ENCODE measurements at regions not wholly inside any gene's neighbourhood (a gene's known extent, or its start where the extent isn't known, plus 50 kb on each side); places are given as distances from the start of the nearest gene placed in this dataset.

DNA sequence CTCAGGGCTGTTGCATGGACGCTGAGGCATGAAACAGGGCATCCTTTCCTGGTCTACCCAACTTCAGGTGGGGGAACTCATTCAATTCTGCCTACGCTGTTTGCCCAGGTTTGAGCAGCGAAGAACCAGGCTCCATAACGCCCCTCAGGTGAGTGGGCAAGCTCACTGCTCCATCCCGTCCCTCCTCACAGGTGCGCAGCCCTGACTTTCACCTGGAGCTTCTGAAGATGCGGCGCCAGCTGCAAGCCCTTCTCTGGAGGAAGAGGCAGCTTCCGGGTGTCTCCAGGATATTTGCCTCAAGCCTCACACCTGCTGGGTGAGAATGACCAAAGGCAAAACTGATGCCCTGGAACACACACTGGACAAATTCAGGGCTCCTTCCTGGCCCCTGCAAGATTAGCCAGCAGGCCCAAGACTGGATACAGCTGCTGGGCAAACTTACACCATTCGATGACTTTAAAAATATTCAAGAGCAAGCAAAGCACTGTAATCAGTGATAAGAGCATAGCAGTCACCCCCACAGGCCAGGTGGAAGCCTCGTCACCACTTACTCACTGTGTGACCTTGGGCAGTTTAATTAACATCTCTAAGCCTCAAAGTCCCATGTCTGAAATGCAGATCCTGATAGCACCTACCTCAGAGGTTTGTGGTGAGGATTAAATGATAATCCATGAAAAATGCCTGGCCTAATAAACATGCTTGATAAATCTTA, 97.7 kb downstream of the GYPC start:
- no peak for DNase-seq (ENCODE audit: low read depth, low spot score)
- ChIA-PET CTCF (no interaction called here), POLR2A (no interaction called here)
- no peak overlapping the region for H3K4me3 ChIP-seq (ENCODE audit: low read depth, low read length)
- TF ChIP-seq, protein P1, sequence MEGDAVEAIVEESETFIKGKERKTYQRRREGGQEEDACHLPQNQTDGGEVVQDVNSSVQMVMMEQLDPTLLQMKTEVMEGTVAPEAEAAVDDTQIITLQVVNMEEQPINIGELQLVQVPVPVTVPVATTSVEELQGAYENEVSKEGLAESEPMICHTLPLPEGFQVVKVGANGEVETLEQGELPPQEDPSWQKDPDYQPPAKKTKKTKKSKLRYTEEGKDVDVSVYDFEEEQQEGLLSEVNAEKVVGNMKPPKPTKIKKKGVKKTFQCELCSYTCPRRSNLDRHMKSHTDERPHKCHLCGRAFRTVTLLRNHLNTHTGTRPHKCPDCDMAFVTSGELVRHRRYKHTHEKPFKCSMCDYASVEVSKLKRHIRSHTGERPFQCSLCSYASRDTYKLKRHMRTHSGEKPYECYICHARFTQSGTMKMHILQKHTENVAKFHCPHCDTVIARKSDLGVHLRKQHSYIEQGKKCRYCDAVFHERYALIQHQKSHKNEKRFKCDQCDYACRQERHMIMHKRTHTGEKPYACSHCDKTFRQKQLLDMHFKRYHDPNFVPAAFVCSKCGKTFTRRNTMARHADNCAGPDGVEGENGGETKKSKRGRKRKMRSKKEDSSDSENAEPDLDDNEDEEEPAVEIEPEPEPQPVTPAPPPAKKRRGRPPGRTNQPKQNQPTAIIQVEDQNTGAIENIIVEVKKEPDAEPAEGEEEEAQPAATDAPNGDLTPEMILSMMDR (IDR thresholded peaks at IDR 0.05; ENCODE audit: insufficient read depth, low read length, missing control alignments) = no peak

DNA sequence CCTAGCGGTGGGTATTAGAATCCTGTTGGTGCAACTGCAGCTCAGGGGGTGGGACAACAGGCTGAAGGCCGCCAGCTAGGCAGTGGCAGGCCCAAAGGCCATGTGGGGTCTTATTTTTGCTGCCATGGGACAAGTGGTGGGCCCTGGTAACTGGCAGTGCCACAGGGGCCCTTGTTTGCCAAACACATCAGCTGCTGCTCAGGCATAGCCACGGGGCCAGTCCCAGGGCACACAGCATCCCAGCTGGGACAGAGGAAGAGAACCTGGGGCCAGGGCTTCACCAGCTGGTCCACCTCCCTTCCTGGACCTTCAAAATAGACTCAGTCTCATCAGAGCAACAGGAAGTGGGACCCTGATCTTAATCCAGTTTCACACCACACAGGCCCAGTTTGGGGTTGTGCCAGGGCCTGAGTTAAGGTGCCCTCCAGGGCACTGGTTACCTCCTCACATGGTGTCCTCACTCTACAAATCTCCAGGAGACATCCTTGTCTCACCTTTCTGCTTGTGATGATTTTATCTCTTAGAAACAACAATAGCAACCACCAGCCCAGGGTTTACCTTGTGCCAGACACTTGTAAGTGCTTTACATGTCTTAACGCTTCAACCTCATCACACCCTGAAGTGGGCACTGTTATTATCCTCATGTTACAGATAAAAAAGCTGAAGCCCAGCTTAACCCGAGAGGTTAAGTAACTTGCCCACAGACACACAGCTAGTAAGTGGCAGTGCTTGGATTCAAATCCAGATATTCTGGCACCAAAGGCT, 98.5 kb downstream of the GYPC start:
- POLR2A ChIA-PET = no interaction called here
- no peak overlapping the region for H3K4me3 ChIP-seq (ENCODE audit: low read depth, low read length)
- no peak for DNase-seq (ENCODE audit: low read depth, low spot score)
- TF ChIP-seq, protein P1 (IDR thresholded peaks at IDR 0.05; ENCODE audit: insufficient read depth, low read length, missing control alignments) = no peak
- CTCF ChIA-PET = interaction anchor here (1.6 kb wide), 1 partner anchor 22 kb away, joined by 3 read pairs; no protein-coding TSS in a partner anchor

DNA sequence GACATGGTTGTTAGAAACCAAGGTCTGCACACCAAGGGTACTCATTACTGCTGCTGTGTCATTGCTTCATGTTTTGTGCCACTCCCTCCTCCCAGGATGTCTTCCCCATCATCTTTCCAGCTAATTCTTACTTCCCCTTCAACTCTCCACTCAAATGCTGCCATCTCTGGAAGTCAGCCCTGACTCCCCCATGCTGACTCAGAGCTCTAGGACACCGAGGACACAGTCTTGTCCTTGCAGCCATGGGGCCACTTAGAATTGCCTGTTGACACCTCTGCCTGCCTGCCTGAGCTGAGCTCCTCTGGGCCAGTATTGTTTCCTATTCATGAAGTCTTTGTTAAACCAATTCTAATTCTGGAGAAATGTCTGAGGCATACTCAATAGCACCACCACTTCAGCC, 100.2 kb downstream of the GYPC start:
- CTCF ChIA-PET = interaction anchor here (1.6 kb wide), 1 partner anchor 21 kb away, joined by 3 read pairs; no protein-coding TSS in a partner anchor
- DNase-seq (ENCODE audit: low read depth, low spot score) = no peak
- TF ChIP-seq, protein P1 (IDR thresholded peaks at IDR 0.05; ENCODE audit: insufficient read depth, low read length, missing control alignments) = no peak
- POLR2A ChIA-PET = no interaction called here
- H3K4me3 ChIP-seq (ENCODE audit: low read depth, low read length) = no peak overlapping the region

DNA sequence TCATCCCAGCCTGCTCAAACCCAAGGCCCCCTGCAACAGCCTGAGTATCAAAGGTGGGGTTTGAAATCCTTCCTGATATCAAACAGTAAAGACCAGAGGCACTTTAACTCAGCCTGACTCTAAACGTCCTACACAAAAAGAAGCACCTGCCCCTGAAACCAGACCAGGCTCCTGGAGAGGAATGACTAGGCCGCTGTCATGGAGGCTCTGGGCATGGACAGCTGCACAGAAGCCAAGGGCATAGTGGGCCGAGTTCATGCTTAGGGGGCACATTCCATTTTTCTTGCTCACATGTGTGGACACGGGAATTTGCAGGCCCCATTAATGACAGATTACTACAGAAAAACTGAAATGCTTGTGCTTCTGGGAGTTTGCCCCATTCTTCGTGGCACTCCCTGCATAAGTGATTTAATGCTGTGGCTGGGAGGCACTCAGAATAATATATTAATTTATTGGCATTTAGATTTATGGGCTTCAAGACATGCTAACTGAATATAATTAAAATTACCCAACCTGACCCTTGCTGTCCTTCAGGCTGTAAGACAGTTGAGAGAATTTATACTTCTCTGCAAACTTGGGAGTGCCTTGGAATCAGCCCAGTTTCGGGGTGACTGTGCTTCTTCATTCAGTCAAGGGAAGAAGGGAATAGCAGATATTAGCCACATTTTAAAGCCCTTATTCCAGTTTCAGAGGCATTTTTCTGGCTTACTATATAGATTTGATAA, 105.5 kb downstream of the GYPC start:
- CTCF ChIA-PET = no interaction called here
- POLR2A ChIA-PET = no interaction called here
- H3K4me3 ChIP-seq (ENCODE audit: low read depth, low read length) = no peak overlapping the region
- TF ChIP-seq, protein P1 (IDR thresholded peaks at IDR 0.05; ENCODE audit: insufficient read depth, low read length, missing control alignments) = no peak
- no peak for DNase-seq (ENCODE audit: low read depth, low spot score)

DNA sequence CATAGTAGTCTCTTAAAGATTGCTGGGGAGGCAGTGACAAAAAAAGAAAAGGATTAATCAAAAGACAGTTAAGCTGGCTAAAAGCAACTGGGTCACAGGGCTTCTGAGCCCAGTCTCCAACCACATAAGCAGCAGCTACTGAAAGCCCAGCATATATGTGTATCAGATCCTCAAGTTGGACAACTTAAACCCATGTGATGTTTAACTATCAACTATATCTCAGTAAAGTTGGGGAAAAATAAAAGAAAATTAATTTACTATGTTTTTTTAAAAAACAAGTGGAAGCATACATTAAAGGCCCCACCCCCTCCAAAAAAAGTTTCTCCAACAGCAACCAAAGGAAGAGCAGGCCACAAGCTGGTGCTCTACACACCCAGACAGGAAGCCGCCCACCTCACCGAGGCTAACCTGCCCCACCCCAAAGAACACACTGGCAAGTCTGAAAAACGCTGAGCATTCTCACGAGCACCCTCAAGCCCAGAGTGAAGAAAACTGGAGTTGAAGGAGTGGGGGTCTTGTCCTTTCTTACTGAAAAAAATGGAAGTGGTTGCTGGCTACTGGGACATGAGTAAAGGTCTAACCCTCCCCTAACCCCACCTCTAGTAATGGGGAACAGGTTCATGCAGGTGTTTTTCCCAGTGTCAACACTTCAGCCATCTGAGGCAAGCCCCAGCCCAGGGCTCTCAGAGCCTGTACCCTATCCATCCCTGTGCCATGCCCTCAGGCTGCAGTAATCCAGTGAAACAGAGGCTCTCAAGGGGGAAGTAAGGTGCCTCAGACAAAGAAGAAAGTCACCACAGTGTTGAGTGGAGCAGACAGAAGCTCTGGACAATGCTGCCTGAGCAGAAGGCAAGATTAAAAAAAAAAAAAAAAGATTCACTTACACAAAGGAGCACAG, 106.3 kb downstream of the GYPC start:
- TF ChIP-seq, protein P1 (IDR thresholded peaks at IDR 0.05; ENCODE audit: insufficient read depth, low read length, missing control alignments) = no peak
- ChIA-PET POLR2A (no interaction called here), CTCF (no interaction called here)

More for the DNA sequence above, 106.3 kb downstream of the GYPC start:
- no peak overlapping the region for H3K4me3 ChIP-seq (ENCODE audit: low read depth, low read length)
- no peak for DNase-seq (ENCODE audit: low read depth, low spot score)
